ENCODE measurements at regions not wholly inside any gene's neighbourhood (a gene's known extent, or its start where the extent isn't known, plus 50 kb on each side); places are given as distances from the start of the nearest gene placed in this dataset.

DNA sequence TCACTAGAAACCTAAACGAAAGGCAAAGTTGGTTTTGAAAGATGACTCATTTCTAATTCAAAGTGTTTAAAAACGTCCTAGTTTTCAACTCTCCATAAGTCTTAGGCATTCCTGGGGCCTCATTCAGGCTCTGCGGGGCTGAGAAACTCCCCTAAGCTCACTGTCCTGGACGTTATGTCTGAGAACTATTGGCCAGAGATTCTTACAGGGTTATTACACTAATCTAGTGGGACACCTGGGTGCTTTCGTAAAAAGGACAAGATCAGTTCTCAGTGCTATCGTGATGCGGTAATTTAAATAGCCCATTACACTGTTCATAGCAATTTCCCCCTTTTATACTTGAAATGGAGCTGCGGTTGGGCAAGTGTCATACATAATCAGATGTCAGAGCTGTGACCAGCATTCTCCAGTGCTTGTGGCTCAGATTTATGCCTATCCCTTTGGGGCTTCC, 280.9 kb downstream of the QKI start:
- no peaks in the 10 kb centered on the region for H3K36me3 ChIP-seq (ENCODE audit: control insufficient read depth, insufficient read depth, low read length)
- TF ChIP-seq, protein P1, sequence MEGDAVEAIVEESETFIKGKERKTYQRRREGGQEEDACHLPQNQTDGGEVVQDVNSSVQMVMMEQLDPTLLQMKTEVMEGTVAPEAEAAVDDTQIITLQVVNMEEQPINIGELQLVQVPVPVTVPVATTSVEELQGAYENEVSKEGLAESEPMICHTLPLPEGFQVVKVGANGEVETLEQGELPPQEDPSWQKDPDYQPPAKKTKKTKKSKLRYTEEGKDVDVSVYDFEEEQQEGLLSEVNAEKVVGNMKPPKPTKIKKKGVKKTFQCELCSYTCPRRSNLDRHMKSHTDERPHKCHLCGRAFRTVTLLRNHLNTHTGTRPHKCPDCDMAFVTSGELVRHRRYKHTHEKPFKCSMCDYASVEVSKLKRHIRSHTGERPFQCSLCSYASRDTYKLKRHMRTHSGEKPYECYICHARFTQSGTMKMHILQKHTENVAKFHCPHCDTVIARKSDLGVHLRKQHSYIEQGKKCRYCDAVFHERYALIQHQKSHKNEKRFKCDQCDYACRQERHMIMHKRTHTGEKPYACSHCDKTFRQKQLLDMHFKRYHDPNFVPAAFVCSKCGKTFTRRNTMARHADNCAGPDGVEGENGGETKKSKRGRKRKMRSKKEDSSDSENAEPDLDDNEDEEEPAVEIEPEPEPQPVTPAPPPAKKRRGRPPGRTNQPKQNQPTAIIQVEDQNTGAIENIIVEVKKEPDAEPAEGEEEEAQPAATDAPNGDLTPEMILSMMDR (IDR thresholded peaks at IDR 0.05; ENCODE audit: insufficient read depth, low read length, poor library complexity, severe bottlenecking) = no peak
- no peak overlapping the region for H3K4me3 ChIP-seq (ENCODE audit: low read depth, low read length)
- no peak for DNase-seq (ENCODE audit: low read depth)
- no peaks in the 10 kb centered on the region for H3K27me3 ChIP-seq (ENCODE audit: control insufficient read depth, insufficient read depth, low read length)

DNA sequence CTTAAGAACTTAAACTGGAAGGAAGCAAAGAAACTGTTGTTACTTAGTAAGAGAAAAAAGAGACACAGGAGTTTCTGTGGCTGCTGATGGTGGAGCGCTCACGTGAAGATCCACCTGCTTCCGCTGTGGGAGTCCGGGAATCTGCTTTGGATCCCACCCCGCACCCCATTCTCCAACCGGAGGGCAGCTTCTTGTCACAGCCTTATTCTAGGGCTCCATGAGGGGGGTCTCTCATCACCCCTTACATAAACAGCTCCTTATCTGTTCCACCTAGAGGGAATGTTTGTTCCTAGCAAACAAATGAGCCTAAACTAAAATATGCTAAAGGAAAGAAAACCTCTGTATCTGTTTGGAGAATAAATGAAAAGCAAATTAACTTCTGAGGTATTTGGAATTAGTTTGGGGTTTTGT, 280.5 kb downstream of the QKI start:
- Histone ChIP-seq H3K36me3 (ENCODE audit: control insufficient read depth, insufficient read depth, low read length) (no peaks in the 10 kb centered on the region), H3K27me3 (ENCODE audit: control insufficient read depth, insufficient read depth, low read length) (no peaks in the 10 kb centered on the region), H3K4me3 (ENCODE audit: low read depth, low read length) (no peak overlapping the region)
- DNase-seq (ENCODE audit: low read depth) = no peak
- TF ChIP-seq, protein P1 (IDR thresholded peaks at IDR 0.05; ENCODE audit: insufficient read depth, low read length, poor library complexity, severe bottlenecking) = no peak

- no peak overlapping the region for H3K4me3 ChIP-seq (ENCODE audit: low read depth, low read length)
- no peak for DNase-seq (ENCODE audit: low read depth)
- TF ChIP-seq, protein P1 (IDR thresholded peaks at IDR 0.05; ENCODE audit: insufficient read depth, low read length, poor library complexity, severe bottlenecking) = no peak
Observed at GRCh38 chr6:163694072-163694471, 279.6 kb downstream of the QKI start.

GRCh38 chr6:163691049-163691448, 276.5 kb downstream of the QKI start:
- Histone ChIP-seq H3K4me3 (ENCODE audit: low read depth, low read length) (no peak overlapping the region), H3K36me3 (ENCODE audit: control insufficient read depth, insufficient read depth, low read length) (no peaks in the 10 kb centered on the region), H3K27me3 (ENCODE audit: control insufficient read depth, insufficient read depth, low read length) (no peaks in the 10 kb centered on the region)
- DNase-seq (ENCODE audit: low read depth) = no peak
- TF ChIP-seq, protein P1 (IDR thresholded peaks at IDR 0.05; ENCODE audit: insufficient read depth, low read length, poor library complexity, severe bottlenecking) = no peak

More at GRCh38 chr6:163694072-163694471, 279.6 kb downstream of the QKI start:
- H3K27me3 ChIP-seq (ENCODE audit: control insufficient read depth, insufficient read depth, low read length) = no peaks in the 10 kb centered on the region
- H3K36me3 ChIP-seq (ENCODE audit: control insufficient read depth, insufficient read depth, low read length) = no peaks in the 10 kb centered on the region

DNA sequence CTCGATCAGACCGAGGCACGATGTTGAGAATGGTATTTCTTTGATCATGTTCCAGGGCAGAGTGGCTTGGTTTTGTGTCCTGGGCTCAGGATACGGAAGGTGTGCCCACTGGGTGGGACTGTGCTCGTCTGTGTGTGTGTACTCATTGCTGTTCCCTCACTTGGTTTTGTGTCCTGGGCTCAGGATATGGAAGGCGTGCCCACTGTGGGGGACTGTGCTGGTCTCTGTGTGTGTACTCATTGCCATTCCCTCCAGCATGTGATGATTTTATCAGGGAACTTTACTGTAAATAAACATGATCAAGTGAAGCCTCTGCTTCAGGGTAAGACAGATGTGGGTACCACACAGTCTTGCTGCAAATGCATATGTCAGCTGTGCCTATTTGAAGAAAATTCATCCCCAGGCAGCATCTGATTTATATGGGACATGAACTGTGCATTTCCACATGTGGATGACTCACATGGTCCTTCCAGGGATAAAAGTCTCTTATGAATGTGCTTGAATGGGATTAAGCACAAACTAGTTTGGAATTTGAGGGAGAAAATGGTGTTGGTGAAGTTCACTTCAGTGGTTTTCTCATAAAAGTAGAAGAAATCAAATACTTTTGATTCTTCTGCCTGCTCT, 274.3 kb downstream of the QKI start:
- TF ChIP-seq, protein P1 (IDR thresholded peaks at IDR 0.05; ENCODE audit: insufficient read depth, low read length, poor library complexity, severe bottlenecking) = no peak
- Histone ChIP-seq H3K4me3 (ENCODE audit: low read depth, low read length) (no peak overlapping the region), H3K27me3 (ENCODE audit: control insufficient read depth, insufficient read depth, low read length) (no peaks in the 10 kb centered on the region), H3K36me3 (ENCODE audit: control insufficient read depth, insufficient read depth, low read length) (no peaks in the 10 kb centered on the region)
- DNase-seq (ENCODE audit: low read depth) = no peak

GRCh38 chr6:163687075-163687474, 272.6 kb downstream of the QKI start:
- H3K36me3 ChIP-seq (ENCODE audit: control insufficient read depth, insufficient read depth, low read length) = no peaks in the 10 kb centered on the region
- TF ChIP-seq, protein P1 (IDR thresholded peaks at IDR 0.05; ENCODE audit: insufficient read depth, low read length, poor library complexity, severe bottlenecking) = no peak

More at GRCh38 chr6:163687075-163687474, 272.6 kb downstream of the QKI start:
- Histone ChIP-seq H3K27me3 (ENCODE audit: control insufficient read depth, insufficient read depth, low read length) (no peaks in the 10 kb centered on the region), H3K4me3 (ENCODE audit: low read depth, low read length) (no peak overlapping the region)
- no peak for DNase-seq (ENCODE audit: low read depth)
